Skin epidermis (tissue), 12 donors: ENCODE measurements at regions not wholly inside any gene's neighbourhood (a gene's known extent, or its start where the extent isn't known, plus 50 kb on each side); places are given as distances from the start of the nearest gene placed in this dataset.

Experiments used
- H3K27ac ChIP-seq, 21 experiments: fragments of 200-600 bp; sonication (generic) in 11 of 21; one replicate each; pipeline ENCODE4 v1.5.0; 2020; ENCODE audit warnings: mild to moderate bottlenecking in 3 of 21, inconsistent platforms in 2 of 21, moderate library complexity in 2 of 21
- H3K4me3 ChIP-seq, 7 experiments: fragments of 200-600 bp; sonication (generic) in 2 of 7; one replicate each; pipeline ENCODE4 v1.5.0; 2020; ENCODE audit warnings: inconsistent platforms in 2 of 7, mild to moderate bottlenecking in 2 of 7, moderate library complexity in 1 of 7

- H3K4me3 ChIP-seq = no peak overlapping the region
- H3K27ac ChIP-seq = no peak overlapping the region
Measured at GRCh38 chr4:73001885-73002284, 67.6 kb downstream of the COX18 start.

- Histone ChIP-seq H3K4me3 (no peak overlapping the region), H3K27ac (no peak overlapping the region)
Measured at GRCh38 chr4:72997409-72997808, 72.1 kb downstream of the COX18 start.

GRCh38 chr4:72994670-72995069 lies 74.8 kb downstream of the COX18 start:
- Histone ChIP-seq H3K27ac (no peak overlapping the region), H3K4me3 (no peak overlapping the region)

- H3K4me3 ChIP-seq = no peak overlapping the region
- H3K27ac ChIP-seq = no peak overlapping the region
Measured at GRCh38 chr4:72993876-72994275, 75.6 kb downstream of the COX18 start.

- no peak overlapping the region for H3K4me3 ChIP-seq
Measured at GRCh38 chr4:72991873-72992272, 77.6 kb downstream of the COX18 start.

GRCh38 chr4:72987741-72988729 lies 81.5 kb downstream of the COX18 start:
- Histone ChIP-seq H3K27ac (no peak overlapping the region), H3K4me3 (no peak overlapping the region)

More at GRCh38 chr4:72991873-72992272, 77.6 kb downstream of the COX18 start:
- no peak overlapping the region for H3K27ac ChIP-seq

GRCh38 chr4:72984351-72984750 lies 85.2 kb downstream of the COX18 start:
- H3K27ac ChIP-seq = no peak overlapping the region
- H3K4me3 ChIP-seq = no peak overlapping the region

- no peak overlapping the region for H3K27ac ChIP-seq
- no peak overlapping the region for H3K4me3 ChIP-seq
Measured at GRCh38 chr4:72983709-72984108, 85.8 kb downstream of the COX18 start.

- no peak overlapping the region for H3K4me3 ChIP-seq
- no peak overlapping the region for H3K27ac ChIP-seq
Measured at GRCh38 chr4:72977936-72978485, 91.5 kb downstream of the COX18 start.

GRCh38 chr4:72975488-72975784 lies 94.1 kb downstream of the COX18 start:
- Histone ChIP-seq H3K27ac (no peak overlapping the region), H3K4me3 (no peak overlapping the region)

- H3K4me3 ChIP-seq = no peak overlapping the region
- no peak overlapping the region for H3K27ac ChIP-seq
Measured at GRCh38 chr4:72974694-72975487, 94.6 kb downstream of the COX18 start.

- Histone ChIP-seq H3K27ac (no peak overlapping the region), H3K4me3 (no peak overlapping the region)
Measured at GRCh38 chr4:72971572-72971971, 97.9 kb downstream of the COX18 start.

GRCh38 chr4:72970756-72971155 lies 98.8 kb downstream of the COX18 start:
- Histone ChIP-seq H3K27ac (no peak overlapping the region), H3K4me3 (no peak overlapping the region)

- Histone ChIP-seq H3K4me3 (no peak overlapping the region), H3K27ac (peak overlapping the region in 1 of 21 experiments; percentile 46)
Measured at GRCh38 chr4:72969976-72970375, 99.5 kb downstream of the COX18 start.

GRCh38 chr4:72966652-72967051 lies 102.9 kb downstream of the COX18 start:
- Histone ChIP-seq H3K27ac (no peak overlapping the region), H3K4me3 (no peak overlapping the region)

- no peak overlapping the region for H3K27ac ChIP-seq
- H3K4me3 ChIP-seq = no peak overlapping the region
Measured at GRCh38 chr4:72959411-72959810, 110.1 kb downstream of the COX18 start.

- no peak overlapping the region for H3K27ac ChIP-seq
- no peak overlapping the region for H3K4me3 ChIP-seq
Measured at GRCh38 chr4:72954811-72955210, 114.7 kb downstream of the COX18 start.

- Histone ChIP-seq H3K4me3 (no peak overlapping the region), H3K27ac (no peak overlapping the region)
Measured at GRCh38 chr4:72953571-72953970, 115.9 kb downstream of the COX18 start.

- H3K27ac ChIP-seq = no peak overlapping the region
- H3K4me3 ChIP-seq = no peak overlapping the region
Measured at GRCh38 chr4:72951628-72952027, 117.9 kb downstream of the COX18 start.

- no peak overlapping the region for H3K4me3 ChIP-seq
- no peak overlapping the region for H3K27ac ChIP-seq
Measured at GRCh38 chr4:72951147-72951546, 118.4 kb downstream of the COX18 start.

- H3K4me3 ChIP-seq = no peak overlapping the region
Measured at GRCh38 chr4:72948080-72948479, 121.4 kb downstream of the COX18 start.

More at GRCh38 chr4:72948080-72948479, 121.4 kb downstream of the COX18 start:
- H3K27ac ChIP-seq = no peak overlapping the region
